HG03060 (cell line): ENCODE measurements at regions not wholly inside any gene's neighbourhood (a gene's known extent, or its start where the extent isn't known, plus 50 kb on each side); places are given as distances from the start of the nearest gene placed in this dataset.

Experiments
- ATAC-seq: cut with Tn5 transposase; IDR thresholded peaks from one replicate; pipeline ENCODE4 v1.9.1; 2021; ENCODE audit warnings: low read depth, moderate number of reproducible peaks; ENCODE audit not compliant: unreplicated experiment

DNA sequence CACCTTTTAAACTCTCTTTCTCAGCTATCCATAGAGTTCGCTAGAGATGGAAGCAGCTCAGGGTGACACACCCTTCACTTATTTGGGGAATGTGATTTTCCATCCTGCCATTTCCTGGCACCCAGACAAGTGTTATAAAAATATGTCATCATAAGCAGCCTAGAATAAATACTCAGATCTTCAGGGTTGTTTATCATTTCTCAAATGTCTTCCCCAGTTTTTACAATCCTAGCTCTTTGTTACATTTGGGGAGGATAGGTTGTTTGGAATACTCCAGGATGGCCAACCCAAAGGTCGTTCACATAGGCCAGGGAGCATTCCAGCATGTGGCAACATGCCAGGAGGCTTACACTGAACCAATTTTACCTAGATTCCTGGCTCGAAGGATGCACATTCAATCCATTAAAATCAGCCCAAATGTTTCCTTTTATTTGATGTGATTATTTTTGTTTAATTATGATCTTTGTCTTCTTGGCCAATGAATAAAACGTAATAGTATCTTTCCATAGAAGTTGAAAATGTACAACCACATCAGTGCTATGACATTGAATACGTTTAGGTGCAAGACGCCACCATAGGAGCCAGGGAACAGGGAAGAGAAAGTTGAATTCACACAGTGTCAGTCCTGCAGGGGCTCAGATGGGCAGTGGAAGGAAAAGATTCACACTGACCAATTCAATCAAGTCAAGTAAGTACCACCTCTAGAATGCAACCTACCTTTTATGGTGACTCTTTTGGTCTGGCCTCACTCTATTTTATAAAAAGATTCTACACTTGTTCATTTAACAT lies 537.7 kb upstream of the MDFIC2 start:
- no peak for ATAC-seq

- no peak for ATAC-seq
Measured at GRCh38 chr3:70840106-70840870, 527.9 kb upstream of the MDFIC2 start.

- ATAC-seq, result no peak
Measured at GRCh38 chr3:70833239-70833960, 521.0 kb upstream of the MDFIC2 start.

- no peak for ATAC-seq
Measured at GRCh38 chr3:70832834-70833205, 520.4 kb upstream of the MDFIC2 start.

GRCh38 chr3:70832089-70832833 lies 519.8 kb upstream of the MDFIC2 start:
- no peak for ATAC-seq

GRCh38 chr3:70829092-70829491 lies 516.7 kb upstream of the MDFIC2 start:
- ATAC-seq, result no peak

- no peak for ATAC-seq
Measured at GRCh38 chr3:70824773-70825172, 512.3 kb upstream of the MDFIC2 start.

DNA sequence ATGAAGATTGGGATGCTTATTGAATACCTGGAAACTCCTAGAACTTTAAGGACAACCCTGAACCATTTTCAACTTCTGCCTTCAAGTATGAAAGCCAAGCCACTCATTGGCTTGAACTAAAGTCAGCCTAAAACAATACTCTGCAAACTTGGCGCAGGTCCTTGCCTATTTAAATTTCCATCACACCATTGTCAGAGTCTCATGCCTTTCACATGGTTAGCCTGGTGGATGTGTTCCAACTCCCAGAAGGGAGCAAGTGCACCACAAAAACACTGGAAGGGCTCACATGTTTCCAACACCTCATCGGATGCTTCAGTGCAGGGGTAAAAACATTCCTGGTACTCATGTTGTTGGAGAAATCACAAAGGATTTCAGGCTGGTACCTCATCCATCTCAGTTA lies 511.6 kb upstream of the MDFIC2 start:
- no peak for ATAC-seq

DNA sequence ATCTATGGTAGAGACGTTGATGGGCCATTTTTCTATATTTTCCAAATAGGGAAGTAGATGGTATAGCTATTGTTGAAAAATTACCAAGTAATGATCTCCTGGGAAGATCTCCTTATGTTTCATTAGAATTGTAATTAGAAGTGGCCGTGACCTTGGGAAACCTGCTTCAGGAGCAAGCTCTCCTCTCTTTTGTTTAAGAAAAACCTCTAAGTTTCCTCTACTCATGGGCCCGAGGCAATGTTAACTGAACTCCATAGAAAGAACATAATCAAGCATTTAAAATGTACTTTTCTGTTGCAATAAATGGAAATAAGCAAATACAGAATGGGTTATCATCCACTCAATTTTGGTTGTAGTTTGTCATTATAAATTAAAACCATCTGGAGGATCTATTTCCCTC lies 511.2 kb upstream of the MDFIC2 start:
- no peak for ATAC-seq

DNA sequence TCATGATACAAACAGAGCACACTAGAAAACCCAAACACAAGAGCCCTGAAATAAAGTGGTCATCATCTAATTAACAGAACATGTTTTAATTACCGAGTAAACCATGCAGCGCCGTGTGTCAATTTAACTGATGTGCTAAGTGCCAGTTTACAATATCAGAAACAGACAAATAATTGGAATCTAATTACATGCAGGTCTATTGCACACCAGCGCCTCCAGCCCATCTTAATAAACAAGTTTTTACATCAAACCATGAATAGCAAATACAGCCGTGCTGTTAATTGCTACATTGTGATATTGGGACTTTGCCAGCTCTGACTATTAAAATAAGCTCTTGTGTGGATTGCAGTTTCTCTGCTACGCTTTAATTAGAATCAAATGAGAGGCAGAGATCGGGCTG lies 510.2 kb upstream of the MDFIC2 start:
- ATAC-seq, result no peak

GRCh38 chr3:70821602-70822001 lies 509.2 kb upstream of the MDFIC2 start:
- no peak for ATAC-seq

- no peak for ATAC-seq
Measured at GRCh38 chr3:70820397-70820796, 508.0 kb upstream of the MDFIC2 start.

DNA sequence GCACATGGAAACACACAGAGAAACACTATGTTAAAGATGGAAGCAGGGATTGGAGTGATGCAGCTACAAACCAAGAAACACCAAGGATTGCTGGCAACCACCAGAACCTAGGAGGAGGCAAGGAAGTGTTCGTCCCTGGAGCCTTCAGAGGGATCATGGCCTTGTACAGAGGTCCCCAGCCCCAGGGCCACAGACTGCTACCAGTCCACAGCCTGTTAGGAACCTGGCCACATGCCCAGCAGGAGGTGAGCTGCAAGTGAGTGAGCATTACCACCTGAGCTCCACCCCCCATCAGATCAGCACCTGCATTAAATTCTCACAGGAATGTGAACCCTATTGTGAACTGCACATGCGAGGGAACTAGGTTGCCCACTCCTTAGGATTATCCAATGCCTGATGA lies 505.7 kb upstream of the MDFIC2 start:
- no peak for ATAC-seq

GRCh38 chr3:70816346-70816745 lies 503.9 kb upstream of the MDFIC2 start:
- no peak for ATAC-seq

GRCh38 chr3:70815817-70816216 lies 503.4 kb upstream of the MDFIC2 start:
- no peak for ATAC-seq

GRCh38 chr3:70813311-70813710 lies 500.9 kb upstream of the MDFIC2 start:
- no peak for ATAC-seq

GRCh38 chr3:70811880-70812279 lies 499.4 kb upstream of the MDFIC2 start:
- ATAC-seq, result no peak

- ATAC-seq, result no peak
Measured at GRCh38 chr3:70808881-70809280, 496.4 kb upstream of the MDFIC2 start.

DNA sequence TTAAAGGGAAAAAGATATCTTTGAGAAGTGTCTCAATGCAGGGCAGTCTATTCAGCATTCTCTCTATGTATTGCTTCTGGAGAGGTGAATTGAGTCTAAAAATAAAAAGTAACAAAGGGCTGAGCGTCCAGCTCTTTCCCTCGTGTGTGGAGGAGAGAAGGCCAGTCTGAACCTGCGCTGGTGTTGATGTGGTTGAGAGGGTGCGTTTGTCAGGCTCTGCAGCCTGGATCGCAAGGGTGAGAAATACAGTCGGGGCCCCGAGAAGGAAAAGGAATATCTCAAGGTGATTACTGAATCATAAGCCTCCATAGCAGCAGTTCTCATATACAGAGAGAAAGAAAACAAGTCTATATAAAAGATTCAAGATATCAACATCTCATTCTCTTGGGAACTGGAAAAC lies 494.1 kb upstream of the MDFIC2 start:
- no peak for ATAC-seq

DNA sequence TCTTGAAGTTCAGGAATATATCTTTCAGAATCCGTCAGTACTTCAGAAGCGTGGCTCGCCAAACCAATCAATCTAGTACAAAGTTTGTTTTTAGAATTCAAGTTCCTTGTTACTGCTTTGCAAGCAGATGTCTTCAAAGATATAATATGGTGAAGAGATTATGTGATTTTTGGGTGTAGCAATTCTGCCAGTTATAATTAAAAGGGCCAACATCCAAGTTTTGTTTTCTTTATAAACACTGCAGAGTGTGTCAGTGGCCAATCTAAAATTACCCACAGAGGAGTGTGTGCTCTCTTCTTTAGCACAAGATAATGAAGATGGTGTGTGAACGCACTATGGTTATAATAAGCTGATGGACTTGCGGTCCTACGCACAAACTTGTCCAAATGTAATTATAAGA lies 493.6 kb upstream of the MDFIC2 start:
- ATAC-seq, result no peak
